ENCODE measurements at regions not wholly inside any gene's neighbourhood (a gene's known extent, or its start where the extent isn't known, plus 50 kb on each side); places are given as distances from the start of the nearest gene placed in this dataset.
A peak's percentile ranks its signal among the peaks of the same experiment; 100 is the strongest.
"Not testable (repeated sequence)": the region's sequence is repeated elsewhere in the genome, so short reads cannot be mapped to it uniquely, and the experiment has no call there.

- no peak for DNase-seq (ENCODE audit: low spot score)
Measured at GRCh38 chr17:34472363-34472762, 107.0 kb upstream of the TMEM132E start.

DNA sequence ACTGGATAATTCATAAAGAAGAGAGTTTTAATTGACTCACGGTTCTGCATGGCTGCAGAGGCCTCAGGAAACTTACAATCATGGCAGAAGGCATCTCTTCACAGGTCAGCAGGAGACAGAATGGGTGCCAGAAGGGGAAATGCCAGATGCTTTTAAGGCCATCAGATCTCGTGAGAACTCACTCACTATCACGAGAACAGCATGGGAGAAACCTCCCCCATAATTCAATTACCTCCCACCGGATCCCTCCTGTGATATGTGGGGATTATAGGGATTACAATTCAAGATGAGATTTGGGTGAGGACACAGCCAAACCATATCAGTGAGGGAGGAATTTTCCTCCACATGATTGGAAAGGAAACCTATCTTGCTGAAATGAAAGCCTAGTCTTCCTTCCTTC lies 108.1 kb upstream of the TMEM132E start:
- DNase-seq (ENCODE audit: low spot score): not testable (repeated sequence)

DNA sequence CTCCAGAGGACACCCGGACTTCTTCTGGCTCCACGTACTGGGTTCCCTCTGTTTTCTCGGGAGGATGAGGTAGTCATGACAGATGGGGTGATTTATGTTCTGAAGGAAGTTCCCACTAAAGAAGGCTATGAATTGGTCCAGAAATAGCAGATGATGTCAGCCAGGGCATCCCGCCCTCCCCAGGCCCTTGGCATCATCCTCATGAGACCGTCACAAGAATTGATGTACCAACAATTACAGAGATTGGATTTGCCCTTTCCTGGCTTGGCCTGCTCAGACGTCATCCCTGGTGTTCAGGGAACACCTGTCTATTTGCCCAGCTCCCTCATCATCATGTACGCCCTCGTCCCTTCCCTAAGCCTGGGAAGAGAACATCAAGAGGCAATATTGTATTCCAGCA lies 102.8 kb upstream of the CCL1 start:
- DNase-seq (ENCODE audit: low spot score): no peak

GRCh38 chr17:34464812-34465211 lies 101.8 kb upstream of the CCL1 start:
- DNase-seq (ENCODE audit: low spot score): no peak

DNA sequence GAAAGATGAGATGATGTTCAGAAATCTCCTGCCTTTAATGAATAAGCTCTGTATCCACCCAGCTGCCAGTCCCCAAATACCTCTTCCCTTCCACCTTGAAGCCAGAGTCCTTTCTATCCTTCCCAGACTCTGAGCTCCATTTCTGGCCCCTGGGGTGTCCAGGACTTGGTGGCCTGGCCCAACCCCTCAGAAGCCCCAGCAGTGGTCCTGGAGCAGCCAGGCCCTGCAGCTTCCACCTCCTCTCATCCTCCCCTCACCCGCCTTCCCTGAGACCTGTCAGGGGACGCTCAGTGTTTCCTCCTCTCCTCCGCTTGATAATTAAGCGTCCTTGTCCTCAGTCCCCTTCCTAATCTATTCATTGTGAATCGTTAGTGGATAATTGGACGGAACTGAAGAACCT lies 95.2 kb upstream of the CCL1 start:
- no peak for DNase-seq (ENCODE audit: low spot score)

DNA sequence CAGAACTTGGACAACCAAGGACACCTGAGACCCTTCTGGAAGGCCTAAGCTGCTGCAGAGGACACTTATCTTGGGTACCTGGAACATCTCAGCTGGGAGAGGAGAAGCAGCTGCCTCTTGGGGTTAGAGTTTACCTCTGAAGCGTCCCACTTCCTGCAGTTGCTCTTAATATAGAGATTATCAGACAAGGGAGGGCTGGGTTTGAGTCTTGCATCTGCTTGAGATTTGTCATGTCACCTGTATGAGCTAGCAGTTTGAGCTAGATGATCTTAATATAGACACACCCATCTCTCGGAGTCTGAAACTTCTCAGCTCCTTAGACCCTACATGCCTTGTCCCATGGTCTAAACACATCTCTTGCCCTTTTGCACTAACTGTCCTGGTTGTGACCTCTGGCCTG lies 93.1 kb upstream of the CCL1 start:
- no peak for DNase-seq (ENCODE audit: low spot score)

DNA sequence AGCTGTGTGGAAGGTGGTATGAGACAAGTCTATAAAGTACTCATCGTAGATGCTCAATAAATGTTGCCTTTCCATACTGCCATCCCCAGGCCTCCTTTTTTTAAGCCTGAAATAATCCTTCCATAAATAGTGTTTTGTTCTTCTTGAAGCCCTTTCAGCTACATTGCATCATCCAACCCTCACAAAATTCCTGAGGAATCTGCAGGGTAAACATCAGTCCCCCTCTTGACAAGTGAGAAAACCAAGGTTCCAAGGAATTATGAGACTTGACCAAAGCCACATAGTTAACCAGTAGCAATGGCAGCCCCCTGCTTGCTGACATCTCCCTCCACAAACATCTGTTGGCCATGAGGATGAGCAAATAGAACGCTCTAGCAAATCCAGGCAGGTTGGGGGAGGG lies 89.7 kb upstream of the CCL1 start:
- DNase-seq (ENCODE audit: low spot score): no peak

- no peak for DNase-seq (ENCODE audit: low spot score)
Measured at GRCh38 chr17:34451313-34451712, 88.3 kb upstream of the CCL1 start.

DNA sequence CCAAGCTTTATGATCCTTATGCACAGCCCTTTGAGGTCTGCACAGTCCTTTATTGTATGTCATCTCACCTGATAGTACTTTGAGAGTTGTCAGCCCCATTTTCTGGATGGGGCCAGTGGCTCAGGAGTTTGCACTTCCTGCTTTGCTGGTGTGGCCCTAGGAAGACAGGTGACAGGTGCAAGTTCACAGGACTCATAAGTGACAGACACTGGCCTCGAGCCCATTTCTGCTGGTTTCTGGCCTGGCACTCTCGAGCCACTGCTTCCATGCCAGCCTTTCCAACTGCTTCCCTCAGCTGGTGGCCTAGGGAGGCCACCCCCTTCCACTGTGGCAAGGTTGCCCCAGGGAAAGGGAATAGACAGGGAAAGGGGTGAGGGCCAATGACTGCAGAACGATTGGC lies 84.4 kb upstream of the CCL1 start:
- DNase-seq (ENCODE audit: low spot score): no peak

GRCh38 chr17:34445101-34445500 lies 82.1 kb upstream of the CCL1 start:
- DNase-seq (ENCODE audit: low spot score): no peak

GRCh38 chr17:34443619-34444469 lies 80.8 kb upstream of the CCL1 start:
- no peak for DNase-seq (ENCODE audit: low spot score)

- DNase-seq (ENCODE audit: low spot score): no peak
Measured at GRCh38 chr17:34442387-34443111, 79.5 kb upstream of the CCL1 start.

- DNase-seq (ENCODE audit: low spot score): no peak
Measured at GRCh38 chr17:34437188-34437587, 74.2 kb upstream of the CCL1 start.

GRCh38 chr17:34436607-34437006 lies 73.6 kb upstream of the CCL1 start:
- no peak for DNase-seq (ENCODE audit: low spot score)

DNA sequence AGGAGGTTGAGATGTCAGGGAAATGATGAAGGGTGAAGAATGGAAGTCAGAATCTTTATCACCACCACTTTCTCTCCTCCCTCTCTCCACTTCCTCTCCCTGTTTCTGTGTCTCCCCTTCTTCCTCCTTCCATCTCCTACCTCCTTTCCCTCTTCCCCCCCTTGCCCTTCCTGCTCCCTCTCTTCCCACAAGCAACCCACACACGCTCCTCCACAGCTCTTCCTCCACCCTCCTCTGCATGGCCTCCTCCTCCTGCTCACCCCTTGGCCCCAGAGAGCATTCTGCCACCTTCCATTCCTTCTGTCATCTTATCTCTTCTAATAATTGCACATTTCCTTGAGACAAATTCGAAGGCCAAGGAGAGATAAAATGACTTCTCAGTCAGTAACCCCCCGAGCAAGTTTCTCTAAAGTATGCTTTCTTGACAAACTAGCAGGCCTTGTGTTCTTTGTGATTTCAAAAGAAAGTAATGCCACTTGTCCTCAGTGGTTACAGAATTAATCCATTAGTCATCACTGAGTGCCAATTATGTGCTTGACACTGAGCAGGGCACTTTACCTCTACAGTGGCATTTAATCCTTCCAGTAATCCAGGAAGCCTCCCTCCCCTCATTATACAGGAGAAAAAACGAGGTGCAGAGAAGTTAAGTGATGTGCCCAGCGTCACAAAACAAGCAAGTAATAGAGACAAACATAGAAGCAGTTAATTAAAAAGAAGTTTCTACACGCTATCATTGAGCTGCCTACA lies 72.3 kb upstream of the CCL1 start:
- DNase-seq (ENCODE audit: low spot score): no peak

DNA sequence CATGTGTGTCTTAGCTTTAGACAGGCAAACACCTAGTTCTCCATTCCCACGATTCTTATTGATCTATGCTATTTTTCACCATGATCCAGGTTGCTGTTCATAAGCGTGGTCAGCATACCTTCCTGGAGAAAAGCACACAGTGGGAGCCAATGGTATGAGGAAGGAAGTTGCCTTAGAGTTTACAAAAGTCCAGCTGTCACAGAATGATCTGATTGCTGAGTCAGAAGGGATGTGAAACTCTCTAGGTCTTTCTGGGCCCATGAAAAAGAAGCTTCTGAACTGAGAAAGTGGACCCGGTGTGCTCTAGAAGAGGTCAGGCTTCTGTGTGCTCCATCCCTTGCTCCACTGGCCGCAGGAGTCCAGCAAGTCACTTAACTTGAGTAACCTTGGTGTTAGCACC lies 71.0 kb upstream of the CCL1 start:
- DNase-seq (ENCODE audit: low spot score): no peak

DNA sequence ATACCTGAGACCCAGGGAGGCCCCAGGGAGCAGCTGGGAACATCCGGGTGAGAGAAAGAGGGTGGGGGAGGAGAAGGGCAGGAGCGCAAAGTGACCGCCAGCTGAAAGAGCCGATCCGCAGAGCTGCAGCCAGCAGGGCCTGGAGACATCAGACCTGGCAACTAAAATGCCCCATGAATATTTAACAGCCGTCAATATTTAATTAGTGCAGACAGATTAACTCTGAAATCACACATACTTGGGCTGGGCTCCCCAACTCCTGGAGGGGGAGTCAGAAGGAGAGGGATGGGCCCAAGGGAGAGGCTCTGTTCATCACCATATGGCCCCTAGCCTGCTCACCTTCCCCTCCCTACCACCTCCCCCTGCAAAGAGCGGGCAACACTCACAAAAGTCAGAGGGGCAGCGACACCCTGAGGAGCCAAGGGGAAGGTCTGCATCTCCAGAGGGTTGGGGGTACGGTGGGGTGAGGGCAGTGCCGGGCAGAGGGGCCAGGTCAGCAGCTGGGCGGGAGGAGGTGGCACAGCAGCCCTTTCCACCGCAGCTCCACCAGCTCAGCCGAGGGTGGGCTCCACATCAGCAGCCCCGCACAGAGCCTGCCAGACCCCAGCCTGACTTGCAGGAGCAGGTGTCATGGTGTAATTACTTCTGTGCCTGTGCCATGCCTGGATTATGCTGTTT lies 61.9 kb upstream of the CCL1 start:
- no peak for DNase-seq (ENCODE audit: low spot score)

DNA sequence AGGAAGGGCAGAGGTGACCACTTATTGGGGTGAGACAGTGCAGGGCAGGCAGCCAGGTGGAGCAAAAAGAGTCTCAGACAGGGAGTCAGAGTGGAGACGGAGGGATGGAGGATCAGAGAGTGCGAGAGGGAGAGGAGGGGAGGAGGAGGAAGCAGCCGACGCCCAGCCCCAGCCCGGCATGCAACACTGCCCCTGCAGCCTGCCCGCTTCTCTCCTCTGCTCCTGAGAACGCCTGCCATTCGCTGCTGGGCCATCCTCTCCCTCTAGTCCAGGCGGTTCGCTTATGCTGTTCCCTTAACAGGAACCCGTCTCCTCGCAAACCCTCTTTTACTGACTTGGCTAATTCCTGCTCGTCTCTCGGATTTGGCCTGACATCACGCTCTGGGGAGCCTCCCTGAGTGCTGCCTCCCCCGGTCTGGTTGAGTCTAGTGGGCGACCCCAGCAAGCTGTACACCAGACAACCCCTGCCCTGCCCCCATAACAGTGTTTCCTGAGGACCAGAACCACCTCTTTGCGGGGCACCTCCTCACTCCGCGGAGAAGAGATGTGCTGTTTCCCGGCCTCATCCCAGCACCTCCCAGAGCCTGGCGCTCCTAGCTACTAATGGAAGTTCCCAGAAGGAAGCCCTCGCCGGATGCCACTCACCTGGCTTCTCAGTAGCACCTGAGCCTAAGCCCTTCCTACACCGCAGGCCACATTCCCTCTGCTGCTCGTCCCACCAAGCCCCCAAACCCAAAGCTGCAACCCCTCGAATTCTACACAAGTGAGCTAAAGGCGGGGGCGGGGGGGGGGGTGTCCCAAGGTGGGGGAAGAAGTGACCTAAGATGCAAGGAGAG lies 61.2 kb upstream of the CCL1 start:
- no peak for DNase-seq (ENCODE audit: low spot score)

GRCh38 chr17:34423315-34423714 lies 60.3 kb upstream of the CCL1 start:
- DNase-seq (ENCODE audit: low spot score): not testable (repeated sequence)

GRCh38 chr17:34420900-34421299 lies 57.9 kb upstream of the CCL1 start:
- DNase-seq (ENCODE audit: low spot score): no peak

GRCh38 chr17:34420254-34420766 lies 57.3 kb upstream of the CCL1 start:
- peak; percentile 59 for DNase-seq (ENCODE audit: low spot score)
